Globus pallidus (tissue), 1 donor: ENCODE measurements at regions not wholly inside any gene's neighbourhood (a gene's known extent, or its start where the extent isn't known, plus 50 kb on each side); places are given as distances from the start of the nearest gene placed in this dataset.
"Not testable (repeated sequence)": the region's sequence is repeated elsewhere in the genome, so short reads cannot be mapped to it uniquely, and the experiment has no call there.

ENCODE experiments used
- DNase-seq: peaks from one replicate; pipeline ENCODE4 v3.0.0-alpha.2; 2015; ENCODE audit warnings: low spot score

DNA sequence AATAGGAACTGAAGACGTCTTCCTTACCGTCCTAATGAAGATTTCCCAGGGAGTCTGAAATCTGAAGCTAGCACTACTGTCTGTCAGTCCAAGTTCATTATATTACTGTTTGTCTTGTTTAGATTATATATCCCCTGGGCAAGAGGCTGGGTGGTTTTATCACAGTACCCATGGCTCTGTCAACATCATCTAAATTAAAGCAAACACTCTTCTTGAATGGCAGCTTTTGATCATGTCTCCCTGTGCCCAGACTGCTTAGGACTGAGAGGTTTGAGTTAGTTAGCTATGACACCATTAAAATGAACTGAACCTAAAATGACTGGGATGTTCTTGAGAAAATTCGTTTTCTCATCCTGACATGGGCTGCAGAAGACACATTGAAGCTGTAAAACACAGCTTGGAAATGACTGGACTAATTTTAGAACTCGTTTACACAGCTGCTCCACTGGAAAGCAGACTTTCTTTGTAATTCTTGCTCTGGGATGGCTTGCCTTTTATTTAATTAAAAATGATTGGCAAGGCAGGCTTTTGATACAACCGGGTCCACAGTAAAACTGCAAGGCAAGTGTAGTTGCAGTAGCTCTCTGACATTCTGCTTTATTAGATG, 243.5 kb downstream of the MFSD1 start:
- DNase-seq = no peak

- DNase-seq = no peak
These were observed 245.5 kb downstream of the MFSD1 start for GRCh38 chr3:159047361-159047760.

- not testable (repeated sequence) for DNase-seq
These were observed 250.6 kb downstream of the MFSD1 start for GRCh38 chr3:159052494-159052893.

- no peak for DNase-seq
These were observed 255.8 kb downstream of the MFSD1 start for GRCh38 chr3:159057621-159058020.

GRCh38 chr3:159058859-159059258, 257.0 kb downstream of the MFSD1 start:
- DNase-seq = no peak

DNA sequence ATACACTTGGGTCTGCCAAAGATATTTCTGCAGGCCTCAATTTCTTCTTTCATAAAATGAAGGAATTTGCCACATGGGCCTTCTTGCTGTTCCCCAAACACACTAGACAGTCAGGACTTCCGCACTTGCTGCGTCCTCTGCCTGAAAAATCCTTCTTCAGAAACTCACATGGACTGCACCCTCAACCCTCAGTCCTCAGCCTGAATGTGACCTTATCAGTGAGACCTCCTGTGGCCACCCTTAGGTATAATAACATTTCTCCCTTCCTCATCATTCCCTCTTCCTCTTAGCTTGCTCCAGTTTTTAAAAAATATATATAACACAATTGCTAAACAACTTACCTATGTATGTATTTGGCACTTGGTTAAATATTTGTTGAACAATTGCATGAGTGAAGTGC, 257.5 kb downstream of the MFSD1 start:
- no peak for DNase-seq

- no peak for DNase-seq
These were observed 261.0 kb downstream of the MFSD1 start for GRCh38 chr3:159062734-159063410.

DNA sequence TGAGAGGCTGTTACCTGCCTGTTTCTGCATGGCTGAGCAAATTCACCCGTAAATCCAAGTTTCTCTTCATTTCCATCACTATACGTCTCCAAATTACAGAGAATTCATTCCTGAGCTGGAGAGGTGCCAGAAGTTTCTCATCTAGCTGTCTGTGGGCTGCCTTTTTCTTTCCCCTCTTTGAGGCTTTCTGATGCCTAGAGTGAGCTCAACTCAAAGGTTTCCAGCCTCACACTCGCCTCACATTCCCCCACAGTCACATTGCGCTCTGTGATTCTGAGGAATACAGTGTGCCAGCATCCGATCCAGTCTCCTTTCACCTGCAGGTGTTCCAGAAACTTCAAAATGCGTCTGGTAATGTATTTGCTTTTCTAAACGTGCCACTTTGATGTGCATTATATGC, 267.2 kb downstream of the MFSD1 start, which contains the start of gene IQCJ:
TSS of gene IQCJ (plus strand) at position 229 of the 400 bp plus-strand sequence.
- DNase-seq = no peak

DNA sequence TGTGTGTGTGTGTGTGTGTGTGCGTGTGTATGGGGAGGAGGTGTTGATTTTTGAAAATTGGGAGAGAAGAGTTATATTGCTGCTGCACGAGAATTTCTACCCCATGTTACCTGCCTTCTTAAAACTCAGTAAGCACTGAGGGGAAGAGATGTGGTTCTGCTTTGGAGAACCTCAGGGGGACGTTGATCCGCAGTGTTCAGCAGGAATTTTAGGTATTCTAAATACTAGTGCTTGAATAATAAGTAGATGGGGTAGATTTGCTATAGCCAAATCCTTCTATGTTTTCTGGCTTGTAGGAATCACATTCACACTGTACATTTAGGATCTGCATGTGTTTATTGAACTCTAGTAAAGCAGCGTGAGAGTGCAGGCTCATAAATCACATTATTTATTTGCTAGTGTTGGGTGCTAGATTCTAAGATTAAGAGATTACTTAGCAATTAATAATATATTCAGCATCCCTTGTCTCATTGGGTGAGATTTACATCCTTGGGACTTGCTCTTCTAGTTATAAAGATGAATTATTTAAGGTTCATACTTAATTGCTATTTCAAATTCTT, 268.1 kb downstream of the MFSD1 start:
- DNase-seq = no peak

GRCh38 chr3:159074756-159075701, 273.2 kb downstream of the MFSD1 start:
- no peak for DNase-seq

DNA sequence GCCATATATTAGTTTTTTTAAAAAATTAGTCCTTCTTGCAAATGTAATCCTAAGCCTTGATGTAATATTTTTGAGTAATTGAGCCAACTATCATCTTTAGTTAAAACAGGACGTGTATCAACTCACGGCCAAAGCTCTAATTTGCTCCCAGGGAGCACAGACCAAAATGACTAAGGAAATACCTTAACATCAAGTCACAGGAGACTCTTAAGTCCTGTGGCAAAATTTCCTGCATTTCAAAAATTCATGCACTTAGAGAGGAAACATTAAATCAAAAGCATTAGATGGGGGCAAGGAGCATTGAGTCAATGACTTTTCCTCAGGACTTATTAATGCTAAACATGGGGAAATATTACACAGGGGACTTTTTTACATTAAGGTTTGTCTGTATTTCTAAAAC, 276.0 kb downstream of the MFSD1 start:
- DNase-seq = no peak

GRCh38 chr3:159080256-159080655, 278.4 kb downstream of the MFSD1 start:
- DNase-seq = no peak

GRCh38 chr3:159080821-159081220, 279.0 kb downstream of the MFSD1 start:
- no peak for DNase-seq

DNA sequence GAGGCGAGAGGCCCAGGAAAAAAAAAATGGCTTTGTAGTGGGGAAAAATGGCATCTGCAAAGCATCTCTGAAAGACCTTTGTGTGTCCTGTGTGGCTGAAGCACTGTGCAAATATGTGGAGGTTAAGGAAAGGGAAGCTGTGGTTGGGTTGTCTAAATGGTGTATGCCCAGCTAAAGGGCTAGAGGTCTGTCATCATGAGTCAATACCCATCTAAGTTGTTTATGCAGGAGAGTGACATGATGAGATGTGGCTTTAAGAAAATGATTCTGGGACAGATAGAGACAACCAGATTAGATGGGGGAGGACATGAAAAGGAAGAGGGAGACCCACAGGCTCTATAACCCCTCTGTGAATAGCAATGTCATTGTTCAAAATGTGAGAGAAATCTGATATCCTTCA, 280.7 kb downstream of the MFSD1 start:
- DNase-seq = no peak

DNA sequence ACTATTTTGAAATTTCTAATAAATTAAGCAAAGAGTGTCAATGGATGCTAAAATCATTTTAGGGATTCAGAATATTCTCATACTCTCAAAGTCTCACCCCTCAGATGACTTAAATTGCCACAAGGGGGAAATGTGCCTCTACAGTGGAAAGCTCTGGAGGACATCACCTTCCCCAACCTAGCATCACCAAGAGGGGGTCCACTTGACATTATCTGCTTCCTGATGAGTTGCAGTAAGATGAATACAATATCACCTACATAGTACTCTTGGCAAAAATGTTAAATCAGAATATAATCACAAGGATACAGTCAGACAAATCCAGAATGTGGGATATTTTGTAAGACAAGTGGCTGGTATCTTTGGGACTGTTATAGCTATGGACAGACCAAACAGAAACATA, 290.1 kb downstream of the MFSD1 start:
- DNase-seq = no peak

DNA sequence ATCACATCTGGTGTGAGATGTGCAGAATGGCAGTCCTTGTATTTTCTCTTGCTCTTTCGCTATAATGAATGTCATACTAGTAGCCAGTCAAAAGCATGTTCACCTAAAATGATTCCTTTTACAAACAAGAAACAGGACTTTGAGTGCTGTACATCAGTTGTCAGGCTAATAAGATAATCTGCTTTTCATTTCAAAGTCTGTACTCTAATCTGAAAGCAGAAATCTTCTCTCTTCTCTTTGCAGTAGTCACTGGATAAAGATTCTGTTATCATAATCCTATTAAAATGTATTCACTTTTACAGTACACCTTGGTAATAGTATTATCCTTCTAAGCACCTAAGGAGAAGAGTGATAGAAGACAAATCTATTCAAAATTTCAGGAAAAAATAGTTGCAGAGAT, 300.1 kb downstream of the MFSD1 start:
- DNase-seq = no peak

DNA sequence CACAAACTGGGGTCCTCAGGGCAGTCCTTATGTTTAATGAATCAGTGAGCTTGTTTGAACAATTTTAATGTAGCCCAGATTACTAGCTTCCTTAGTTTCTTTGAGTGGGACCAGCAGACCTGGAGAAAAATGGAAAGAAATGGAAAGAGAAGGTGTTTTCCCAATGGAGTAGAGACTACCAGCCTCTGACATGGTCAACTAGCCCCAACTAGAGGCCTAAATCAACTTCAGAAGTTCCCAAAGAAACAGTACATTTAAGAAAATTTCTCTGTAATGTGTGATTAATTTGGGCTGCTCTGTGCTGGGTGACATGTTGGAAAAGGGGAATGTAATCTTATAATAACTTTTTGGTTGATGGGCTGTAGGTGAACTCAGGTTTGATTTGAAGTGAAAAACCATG, 310.9 kb downstream of the MFSD1 start:
- no peak for DNase-seq

DNA sequence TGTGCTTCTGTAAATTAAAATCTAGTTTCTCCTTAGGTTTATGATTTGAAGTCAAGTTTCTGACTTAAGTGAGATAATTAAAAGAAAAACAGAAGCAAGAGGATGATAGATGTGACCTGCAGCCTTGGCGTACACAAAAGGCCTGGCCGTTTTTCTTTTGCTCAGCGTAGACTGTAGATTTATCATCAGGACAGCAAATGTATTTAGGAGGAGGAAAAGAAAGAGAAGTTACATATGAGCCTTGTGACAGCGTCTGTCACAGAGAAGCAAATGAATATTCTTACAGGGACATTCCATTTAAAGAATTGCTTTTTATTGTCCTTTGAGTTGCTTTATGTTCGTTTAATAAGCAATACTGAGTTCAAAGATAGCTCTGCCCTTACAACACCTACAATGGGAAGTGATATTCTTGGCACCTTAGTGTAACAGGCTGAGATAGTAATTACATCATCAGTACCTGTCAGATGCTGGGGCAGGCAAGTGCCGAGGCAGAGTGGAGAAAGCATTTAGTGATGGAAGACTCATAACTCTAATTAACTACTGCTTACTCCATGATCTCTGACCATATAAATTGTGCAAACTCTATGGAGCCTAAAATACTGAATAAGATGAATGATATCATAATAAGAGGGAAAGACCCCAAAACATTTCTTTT, 311.5 kb downstream of the MFSD1 start:
- DNase-seq = no peak

DNA sequence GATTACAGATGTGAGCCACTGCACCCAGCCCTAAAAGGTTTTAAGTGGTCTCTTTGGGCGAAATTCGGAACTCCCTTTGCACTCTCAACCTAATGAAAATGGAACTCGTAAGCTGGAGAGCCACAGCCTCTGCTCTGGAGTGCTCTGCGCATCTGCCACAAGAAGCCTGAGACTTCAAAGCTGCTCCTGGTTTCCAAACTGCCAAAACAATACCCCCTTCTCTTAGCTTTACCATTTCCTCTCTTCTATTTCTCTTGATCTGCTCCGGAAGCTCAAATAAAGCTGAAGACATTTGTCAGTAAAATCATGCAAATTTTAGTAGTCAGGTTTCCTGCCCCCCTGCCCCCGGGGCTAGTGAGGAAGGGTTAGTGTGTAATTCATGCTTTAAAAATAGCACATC, 312.7 kb downstream of the MFSD1 start:
- DNase-seq = no peak

GRCh38 chr3:159123877-159124276, 322.0 kb downstream of the MFSD1 start:
- DNase-seq = no peak

- no peak for DNase-seq
These were observed 324.6 kb downstream of the MFSD1 start for GRCh38 chr3:159126261-159127020.
